Suppressor macrophage (primary cell): ENCODE measurements at regions not wholly inside any gene's neighbourhood (a gene's known extent, or its start where the extent isn't known, plus 50 kb on each side); places are given as distances from the start of the nearest gene placed in this dataset.
"Not testable (repeated sequence)": the region's sequence is repeated elsewhere in the genome, so short reads cannot be mapped to it uniquely, and the experiment has no call there.

Experiments
- DNase-seq, 4 experiments: peaks; one replicate each; pipeline ENCODE4 v3.0.0-alpha.2; 2020 to 2022

GRCh38 chr22:22168941-22169867 lies 75.4 kb upstream of the VPREB1 start:
- DNase-seq, result no peak

DNA sequence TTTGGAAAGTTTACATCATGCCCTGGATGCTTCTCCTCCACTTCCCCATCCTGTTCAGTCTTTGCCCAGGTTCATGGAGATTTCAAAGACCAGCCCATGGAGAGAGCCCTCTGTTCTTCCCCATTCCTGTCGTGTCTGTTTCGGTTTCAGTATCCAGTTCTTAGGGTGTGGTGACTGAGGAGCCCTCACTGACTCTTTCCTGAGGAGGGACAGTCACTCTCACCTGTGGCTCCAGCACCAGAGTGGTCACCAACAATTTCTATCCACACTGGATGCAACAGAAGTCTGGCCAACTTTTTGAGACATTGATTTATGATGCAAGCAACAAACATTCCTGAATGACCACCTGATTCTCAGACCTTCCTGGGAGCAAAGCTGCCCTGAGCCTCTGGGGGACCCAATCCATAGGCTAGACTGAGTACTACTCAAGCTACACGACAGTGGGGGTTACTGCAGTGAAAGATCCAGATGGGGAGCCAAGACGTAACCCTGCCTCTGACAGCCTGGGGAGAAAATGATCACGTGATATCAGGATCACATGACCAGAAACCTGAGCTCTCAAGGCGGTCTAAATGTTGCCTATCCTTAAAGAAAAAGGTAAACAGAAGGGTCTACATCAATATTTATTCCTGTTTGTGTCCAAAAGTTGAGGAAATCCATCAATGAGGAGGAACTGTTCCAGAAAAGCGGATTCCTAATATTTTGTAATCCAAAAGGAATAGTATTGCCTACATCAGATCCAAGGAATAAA lies 76.2 kb upstream of the VPREB1 start:
- peak in 3 of 4 experiments; percentile 27 to 32 (median 29) for DNase-seq

DNA sequence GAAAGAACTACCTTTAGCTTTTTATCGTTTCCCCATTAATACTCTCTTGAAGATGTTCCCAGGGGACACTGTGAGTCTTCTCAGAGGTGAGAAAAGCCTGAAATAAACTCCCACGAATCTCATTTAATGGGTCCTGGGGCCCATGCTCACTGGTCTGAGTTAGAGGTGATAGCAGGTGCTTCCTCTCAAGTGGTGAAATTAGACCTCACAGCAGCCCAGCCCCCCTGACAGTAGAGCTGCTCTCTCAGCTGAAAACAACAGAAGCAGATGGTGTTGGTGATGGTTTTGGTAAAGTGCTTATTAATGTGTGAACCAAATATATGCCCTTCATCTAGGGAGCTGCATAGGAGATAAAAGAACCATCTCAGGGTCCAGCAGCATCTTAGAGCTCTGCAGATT lies 76.8 kb upstream of the VPREB1 start:
- no peak for DNase-seq

DNA sequence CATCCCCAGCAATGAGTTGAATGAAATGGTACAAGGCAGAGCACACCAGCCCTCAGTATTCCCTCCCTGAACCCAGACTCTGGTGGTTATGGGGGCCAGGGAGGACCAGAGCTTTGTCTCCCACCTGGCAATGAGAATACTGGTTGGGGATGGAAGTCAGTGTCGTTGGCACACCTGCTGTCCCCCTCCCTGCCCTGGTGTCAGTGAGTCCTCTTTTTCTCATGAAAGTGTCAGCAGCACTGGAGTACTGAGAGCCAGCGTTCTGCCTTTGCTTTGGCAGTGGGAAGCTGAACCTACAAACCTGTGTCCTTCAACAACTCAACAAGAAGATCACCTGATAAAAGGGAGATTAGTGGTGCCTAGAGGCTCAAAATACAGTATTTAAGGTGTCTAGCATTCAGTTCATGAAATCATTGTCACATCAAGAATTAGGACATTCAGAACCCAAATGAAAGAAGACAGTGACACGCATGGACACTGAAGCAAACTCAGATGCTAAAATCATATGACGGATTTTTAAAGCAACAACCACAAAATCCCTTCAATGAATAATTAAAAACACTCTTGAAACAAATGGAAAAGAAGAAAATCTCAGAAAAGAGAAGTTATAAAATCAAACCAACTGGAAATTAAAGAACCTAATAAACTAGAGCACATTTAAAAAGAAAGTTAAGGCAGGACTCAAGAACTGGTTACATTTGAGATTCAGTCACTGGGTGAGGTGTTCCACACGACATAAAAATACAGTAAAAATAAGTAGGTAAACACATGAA lies 77.5 kb upstream of the VPREB1 start:
- DNase-seq, result no peak

DNA sequence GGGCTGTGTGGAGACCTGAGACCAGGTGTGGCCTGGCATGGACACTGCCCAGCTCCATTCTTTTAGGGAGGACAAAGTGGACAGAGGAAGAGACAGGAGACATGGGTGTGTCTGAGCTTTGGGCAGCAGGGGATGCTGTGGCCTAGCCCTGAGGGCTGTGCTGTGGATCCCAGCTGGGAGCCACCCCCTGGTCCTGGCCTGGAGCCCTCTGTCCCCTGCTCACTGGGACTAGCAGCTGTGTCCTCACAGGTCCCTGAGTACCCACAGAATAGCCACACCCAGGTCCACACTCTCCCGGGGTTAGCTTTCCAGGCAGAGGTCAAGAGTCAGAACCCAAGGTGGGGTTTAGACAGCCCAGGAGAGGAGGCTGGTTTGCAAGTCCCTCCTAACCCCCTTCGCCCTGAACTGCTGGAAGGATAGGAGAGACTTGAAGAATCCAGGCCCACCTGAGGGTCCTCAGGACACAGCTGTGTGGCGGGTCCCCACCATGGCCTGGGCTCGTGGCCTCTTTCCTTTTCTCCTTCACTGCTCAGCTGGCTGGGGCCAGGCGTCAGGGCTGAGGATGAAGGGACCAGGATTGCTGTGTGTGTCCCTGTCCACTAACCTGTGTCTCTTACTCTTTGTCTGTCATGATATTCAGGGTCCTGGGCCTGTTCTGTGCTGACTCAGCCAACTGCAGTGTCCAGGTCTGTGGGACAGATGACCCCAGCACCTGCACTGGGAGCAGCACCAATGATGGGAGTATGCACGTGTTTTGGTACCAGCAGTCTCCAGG lies 78.5 kb upstream of the VPREB1 start:
- DNase-seq, result no peak

- DNase-seq, result no peak
Measured at GRCh38 chr22:22164541-22165272, 79.9 kb upstream of the VPREB1 start.

- DNase-seq, result no peak
Measured at GRCh38 chr22:22161924-22162851, 82.4 kb upstream of the VPREB1 start.

DNA sequence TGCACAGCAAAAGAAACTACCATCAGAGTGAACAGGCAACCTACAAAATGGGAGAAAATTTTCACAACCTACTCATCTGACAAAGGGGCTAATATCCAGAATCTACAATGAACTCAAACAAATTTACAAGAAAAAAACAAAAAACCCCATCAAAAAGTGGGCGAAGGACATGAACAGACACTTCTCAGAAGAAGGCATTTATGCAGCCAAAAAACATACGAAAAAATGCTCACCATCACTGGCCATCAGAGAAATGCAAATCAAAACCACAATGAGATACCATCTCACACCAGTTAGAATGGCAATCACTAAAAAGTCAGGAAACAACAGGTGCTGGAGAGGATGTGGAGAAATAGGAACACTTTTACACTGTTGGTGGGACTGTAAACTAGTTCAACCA lies 83.8 kb upstream of the VPREB1 start:
- not testable (repeated sequence) for DNase-seq

DNA sequence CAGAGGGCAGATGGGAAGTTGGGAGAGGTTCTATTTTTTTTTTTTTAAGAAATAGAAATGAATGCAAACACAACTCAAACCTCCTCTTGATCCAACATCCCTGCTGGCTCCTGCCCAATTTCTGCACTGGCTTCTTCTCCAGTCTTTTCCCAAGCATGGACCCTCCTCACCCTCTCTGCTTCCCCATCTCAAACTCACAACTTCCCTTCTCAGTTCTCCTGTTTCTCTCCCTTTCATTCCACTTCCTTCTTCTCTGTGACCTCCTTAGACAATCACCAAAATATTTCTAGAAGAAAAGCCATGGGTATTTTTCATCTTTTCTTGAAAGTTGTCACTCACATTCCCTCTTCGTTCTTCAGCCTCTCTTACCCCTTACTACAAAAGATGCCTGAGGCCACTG lies 85.2 kb upstream of the VPREB1 start:
- DNase-seq, result peak in 3 of 4 experiments; percentile 10 to 28 (median 13)

GRCh38 chr22:22158965-22159364 lies 85.6 kb upstream of the VPREB1 start:
- peak in 1 of 4 experiments; percentile 21 for DNase-seq

DNA sequence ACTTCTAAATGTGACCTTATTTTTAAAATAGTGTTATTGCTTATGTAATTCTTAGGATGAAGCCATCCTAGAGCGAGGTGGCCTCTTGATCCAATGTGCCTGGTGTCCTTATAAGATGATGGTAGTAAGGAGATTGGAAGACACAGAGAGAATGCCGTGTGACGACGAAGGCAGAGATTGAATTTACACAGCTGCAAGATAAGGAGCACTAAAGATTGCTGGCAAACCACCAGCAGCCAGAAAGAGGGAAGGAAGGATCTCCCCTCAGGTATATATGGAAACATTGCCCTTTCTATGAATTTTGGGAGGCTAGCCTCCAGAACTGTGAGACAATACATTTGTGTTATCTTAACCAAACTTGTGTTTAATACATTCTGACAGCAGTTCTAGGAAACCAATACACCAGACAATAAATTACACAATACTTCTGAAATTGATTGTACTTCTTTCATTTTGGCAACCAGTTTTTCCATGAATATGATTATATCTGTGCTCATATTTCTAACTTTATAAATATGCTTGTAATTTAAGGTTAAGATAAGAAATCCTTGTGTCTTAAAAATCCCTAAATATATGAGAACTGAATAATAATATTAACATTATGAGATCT lies 86.3 kb upstream of the VPREB1 start:
- no peak for DNase-seq

GRCh38 chr22:22157348-22157725 lies 87.2 kb upstream of the VPREB1 start:
- DNase-seq, result no peak

DNA sequence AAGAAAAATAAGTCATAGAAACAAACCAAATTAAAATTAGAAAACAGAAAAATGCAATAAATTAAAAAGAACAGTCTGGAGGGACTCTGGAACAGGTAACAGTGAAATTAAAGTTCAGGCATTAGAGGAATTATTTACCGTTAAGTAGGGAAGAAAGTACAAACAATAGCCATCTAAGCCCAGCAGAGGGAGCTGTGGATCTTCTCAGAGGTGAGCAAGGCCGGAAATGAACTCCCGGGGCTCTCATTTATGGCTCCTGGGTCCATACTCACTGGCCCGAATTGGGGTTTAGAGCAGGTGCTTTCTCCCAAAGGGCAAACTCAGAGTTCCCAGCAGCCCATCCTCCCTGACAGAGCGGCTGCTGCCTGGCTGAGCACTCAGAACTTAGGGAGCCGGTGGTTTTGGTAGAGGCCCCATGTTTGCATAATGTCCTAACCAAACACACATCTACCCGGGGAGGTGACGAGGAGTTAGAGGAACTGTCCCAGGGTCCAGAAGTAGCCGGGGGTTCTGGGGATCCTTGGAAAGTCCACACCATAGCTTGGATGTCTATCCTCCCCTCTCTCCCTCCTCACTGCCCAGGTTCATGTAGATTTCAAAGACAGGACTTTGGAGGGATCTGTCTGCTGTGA lies 87.8 kb upstream of the VPREB1 start:
- DNase-seq, result peak; percentile 83 to 88 (median 84)

- no peak for DNase-seq
Measured at GRCh38 chr22:22156348-22156715, 88.3 kb upstream of the VPREB1 start.

- DNase-seq, result no peak
Measured at GRCh38 chr22:22155607-22156006, 89.0 kb upstream of the VPREB1 start.

DNA sequence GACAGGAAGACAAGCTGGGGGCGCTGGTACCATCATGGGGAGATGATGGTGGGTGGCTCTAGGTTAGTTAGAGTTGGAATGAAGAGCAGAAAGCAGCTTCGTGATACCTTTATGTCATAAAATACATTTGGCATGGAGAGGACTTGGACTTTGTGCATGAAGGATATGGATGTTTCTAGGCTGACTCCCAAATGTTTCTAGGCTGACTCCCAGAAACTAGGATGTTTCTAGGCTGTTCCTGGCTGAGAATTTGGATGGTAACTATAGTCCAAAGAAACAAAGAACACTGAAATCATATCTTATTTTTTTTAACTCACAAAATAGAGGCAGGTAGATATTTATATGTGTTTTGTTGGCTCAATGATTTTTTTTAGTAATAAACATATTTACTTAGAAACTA lies 89.4 kb upstream of the VPREB1 start:
- DNase-seq, result no peak

GRCh38 chr22:22154040-22154439 lies 90.5 kb upstream of the VPREB1 start:
- peak in 2 of 4 experiments; percentile 24 to 38 for DNase-seq

- no peak for DNase-seq
Measured at GRCh38 chr22:22151308-22151707, 93.3 kb upstream of the VPREB1 start.

GRCh38 chr22:22150457-22150856 lies 94.1 kb upstream of the VPREB1 start:
- no peak for DNase-seq
